ENCODE measurements at regions not wholly inside any gene's neighbourhood (a gene's known extent, or its start where the extent isn't known, plus 50 kb on each side); places are given as distances from the start of the nearest gene placed in this dataset.

GRCh38 chr5:138640646-138641254 is 65.5 kb upstream of the HSPA9 start:
- TF ChIP-seq POLR2A (IDR thresholded peaks at IDR 0.05), result no peak
- TF ChIP-seq CTCF (IDR thresholded peaks at IDR 0.05), result no peak
